Sigmoid colon (tissue), 6 donors: ENCODE measurements at regions not wholly inside any gene's neighbourhood (a gene's known extent, or its start where the extent isn't known, plus 50 kb on each side); places are given as distances from the start of the nearest gene placed in this dataset.
"Not testable (repeated sequence)": the region's sequence is repeated elsewhere in the genome, so short reads cannot be mapped to it uniquely, and the experiment has no call there.

ENCODE experiments used
- DNase-seq: peaks from one replicate; pipeline ENCODE4 v3.0.0-alpha.2; 2019
- H3K27ac ChIP-seq, 4 donors: fragments of 200-600 bp; sonication (generic); one replicate each; pipeline ENCODE4 v1.5.1; 2016 to 2019; ENCODE audit warnings: mild to moderate bottlenecking in 1 of 4
- H3K27me3 ChIP-seq, 3 donors: fragments of 200-600 bp; sonication (generic); one replicate each; pipeline ENCODE4 v1.5.1; 2019; ENCODE audit warnings: mild to moderate bottlenecking in 1 of 3
- H3K36me3 ChIP-seq, 4 donors: fragments of 200-600 bp; sonication (generic); one replicate each; pipeline ENCODE4 v1.5.1; 2016 to 2019
- H3K4me1 ChIP-seq, 4 donors: fragments of 200-600 bp; sonication (generic); one replicate each; pipeline ENCODE4 v1.5.1; 2017 to 2019
- H3K4me3 ChIP-seq, 4 donors: fragments of 200-600 bp; sonication (generic); one replicate each; pipeline ENCODE4 v1.5.1; 2017 to 2019; ENCODE audit warnings: mild to moderate bottlenecking in 2 of 4, moderate library complexity in 1 of 4
- H3K9me3 ChIP-seq, 4 donors: fragments of 200-600 bp in 3 of 4; sonication (generic) in 3 of 4; one replicate each; pipeline versions ENCODE4 v1.5.1 to v1.6.1; 2013 to 2019
- EP300 ChIP-seq, 4 donors: sonication (generic); formaldehyde crosslinking; IDR thresholded peaks; one replicate each; pipeline ENCODE4 v1.6.1; 2017; ENCODE audit warnings: antibody characterized with exemption in 4 of 4
- POLR2A ChIP-seq, 2 donors: fragments of 450-650 bp; IDR thresholded peaks; one replicate each; pipeline ENCODE4 v1.6.1; 2016; ENCODE audit warnings: antibody characterized with exemption in 2 of 2, mild to moderate bottlenecking in 2 of 2, moderate library complexity in 2 of 2
- POLR2AphosphoS5 ChIP-seq, 4 donors: sonication (generic); formaldehyde crosslinking; IDR thresholded peaks; one replicate each; pipeline ENCODE4 v1.6.1; 2017; ENCODE audit warnings: antibody characterized with exemption in 4 of 4
- WGBS, 2 donors: extraction: QIAGEN DNeasy Blood & Tissue Kit; methylation state at CpG; one replicate each; pipeline ENCODE4 v1.1.7; 2013; 5-methylcytosine and 5-hydroxymethylcytosine counted together
- intact Hi-C: fragments of 100-400 bp; cut with DNase I; formaldehyde crosslinking; loops from one replicate; pipeline ENCODE4 v1.15.1; 2023
- TF ChIP-seq, protein P1 (sequence below), 4 experiments: fragments of 450-650 bp in 3 of 4; fragments of 200-600 bp in 1 of 4; IDR thresholded peaks; one replicate each; pipeline ENCODE4 v1.5.1; 2016 to 2019; ENCODE audit warnings: antibody characterized with exemption in 4 of 4, mild to moderate bottlenecking in 3 of 4, moderate library complexity in 2 of 4
- donor health status: healthy with polysubstance abuse.
- donor health status: healthy.

DNA sequence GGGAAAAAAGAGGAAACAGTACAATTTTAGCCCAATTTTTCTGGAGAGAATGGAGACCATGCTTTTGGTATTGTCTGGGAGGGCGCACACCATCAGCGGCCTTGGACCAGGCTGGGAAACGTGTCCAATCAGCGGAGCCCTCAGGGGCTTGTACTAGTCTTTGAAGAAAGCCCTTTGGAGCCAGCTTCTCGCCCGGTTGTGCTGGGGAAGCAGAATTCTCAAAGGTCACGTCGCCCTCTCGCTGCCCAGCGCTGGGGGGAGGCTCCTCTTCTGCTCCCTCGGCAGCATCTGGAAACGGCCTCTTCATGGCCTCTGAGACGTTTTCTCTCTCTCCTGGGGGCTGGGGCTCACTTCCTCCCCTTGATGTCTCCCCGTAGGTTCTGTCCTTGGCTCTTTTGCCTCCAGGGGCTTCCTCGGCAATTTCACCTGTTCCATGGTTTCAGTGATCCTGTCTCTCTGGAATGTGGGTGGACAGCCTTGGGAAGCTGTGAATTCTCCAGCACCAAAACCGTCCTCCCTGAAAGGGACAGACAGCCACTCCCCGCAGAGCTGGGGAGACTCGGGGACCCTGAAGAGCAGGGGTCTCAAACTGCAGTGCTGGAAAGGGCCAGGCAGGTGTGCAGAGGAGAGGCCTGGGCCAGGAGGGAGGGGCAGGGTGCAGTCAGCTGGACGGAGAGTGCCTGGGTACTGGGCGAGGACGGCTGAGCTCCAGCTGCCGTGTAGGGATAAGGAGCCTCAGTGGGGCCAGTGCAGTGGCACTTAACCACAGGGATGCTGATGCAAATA lies 80.2 kb downstream of the RPS6KA4 start:
- no peaks in the 10 kb centered on the region for H3K36me3 ChIP-seq
- DNase-seq = no peak
- 34 to 54% methylated on average over 22 of the region's 22 CpGs for WGBS, 2 donors

DNA sequence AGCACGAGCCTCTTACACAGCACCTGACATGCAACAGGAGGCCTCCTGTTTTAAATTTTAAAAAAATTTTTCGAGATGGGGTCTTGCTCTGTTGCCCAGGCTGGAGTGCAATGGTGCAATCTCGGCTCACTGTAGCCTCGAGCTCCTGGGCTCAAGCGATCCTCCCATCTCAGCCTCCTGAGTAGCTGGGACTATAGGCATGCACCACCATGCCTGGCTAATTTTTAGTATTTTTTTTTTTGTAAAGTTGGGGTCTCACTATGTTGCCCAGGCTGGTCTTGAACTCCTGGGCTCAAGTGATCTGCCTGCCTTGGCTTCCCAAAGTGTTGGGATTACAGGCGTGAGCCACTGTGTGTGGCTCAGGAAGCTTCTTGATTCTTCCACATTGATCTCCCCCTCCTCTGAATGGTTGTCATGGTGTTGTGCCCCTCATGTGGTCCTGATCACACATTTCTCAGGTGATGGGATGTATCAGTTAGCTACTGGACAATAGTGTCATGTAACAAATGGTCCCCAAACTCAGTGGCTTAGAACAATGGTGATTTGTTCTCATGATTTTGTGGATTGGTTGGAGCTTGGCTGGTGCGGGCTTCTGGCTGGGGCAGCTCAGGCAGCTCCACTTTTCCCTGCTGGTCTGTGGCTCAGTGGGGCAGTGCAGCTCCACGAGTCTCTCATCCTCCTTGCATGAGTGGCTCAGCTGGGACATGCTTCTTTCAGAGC lies 81.0 kb downstream of the RPS6KA4 start:
- intact Hi-C loops, H3K27me3 ChIP-seq, H3K36me3 ChIP-seq, H3K4me1 ChIP-seq, H3K27ac ChIP-seq, DNase-seq, H3K9me3 ChIP-seq, H3K4me3 ChIP-seq: not testable (repeated sequence)
- 85 to 88% methylated on average over 8 of the region's 8 CpGs for WGBS, 2 donors

More for the DNA sequence above, 80.2 kb downstream of the RPS6KA4 start:
- intact Hi-C loops = no loop called here
- no peak for TF ChIP-seq POLR2A (IDR thresholded peaks at IDR 0.05)
- no peak for TF ChIP-seq EP300 (IDR thresholded peaks at IDR 0.05)
- TF ChIP-seq, protein P1, sequence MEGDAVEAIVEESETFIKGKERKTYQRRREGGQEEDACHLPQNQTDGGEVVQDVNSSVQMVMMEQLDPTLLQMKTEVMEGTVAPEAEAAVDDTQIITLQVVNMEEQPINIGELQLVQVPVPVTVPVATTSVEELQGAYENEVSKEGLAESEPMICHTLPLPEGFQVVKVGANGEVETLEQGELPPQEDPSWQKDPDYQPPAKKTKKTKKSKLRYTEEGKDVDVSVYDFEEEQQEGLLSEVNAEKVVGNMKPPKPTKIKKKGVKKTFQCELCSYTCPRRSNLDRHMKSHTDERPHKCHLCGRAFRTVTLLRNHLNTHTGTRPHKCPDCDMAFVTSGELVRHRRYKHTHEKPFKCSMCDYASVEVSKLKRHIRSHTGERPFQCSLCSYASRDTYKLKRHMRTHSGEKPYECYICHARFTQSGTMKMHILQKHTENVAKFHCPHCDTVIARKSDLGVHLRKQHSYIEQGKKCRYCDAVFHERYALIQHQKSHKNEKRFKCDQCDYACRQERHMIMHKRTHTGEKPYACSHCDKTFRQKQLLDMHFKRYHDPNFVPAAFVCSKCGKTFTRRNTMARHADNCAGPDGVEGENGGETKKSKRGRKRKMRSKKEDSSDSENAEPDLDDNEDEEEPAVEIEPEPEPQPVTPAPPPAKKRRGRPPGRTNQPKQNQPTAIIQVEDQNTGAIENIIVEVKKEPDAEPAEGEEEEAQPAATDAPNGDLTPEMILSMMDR (IDR thresholded peaks at IDR 0.05) = no peak
- TF ChIP-seq POLR2AphosphoS5 (IDR thresholded peaks at IDR 0.05) = no peak
- Histone ChIP-seq H3K27me3 (peaks cover 0 to 5% (median 0%) of the 10 kb centered on the region in 3 donors), H3K9me3 (no peaks in the 10 kb centered on the region), H3K27ac (no peak overlapping the region), H3K4me1 (no peaks in the 10 kb centered on the region), H3K4me3 (no peak overlapping the region)

DNA sequence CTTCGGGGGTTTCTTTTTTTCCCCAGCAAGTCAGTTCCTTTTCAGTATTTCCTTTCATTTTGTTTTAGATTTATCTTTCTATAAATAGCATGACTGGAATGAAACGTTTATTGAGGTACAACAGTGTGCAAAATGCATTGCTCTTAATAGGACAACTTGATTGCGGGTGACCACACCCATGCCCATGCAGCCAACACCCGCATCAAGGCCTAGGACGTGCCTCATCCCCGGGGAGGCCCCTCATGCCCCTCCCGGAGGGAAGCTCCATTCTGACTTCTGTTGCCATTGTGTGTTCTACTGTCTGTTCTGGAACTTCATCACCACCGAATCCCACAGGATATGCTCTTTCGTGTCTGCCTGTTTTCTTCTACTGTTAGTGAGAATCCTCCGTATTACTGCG lies 82.2 kb downstream of the RPS6KA4 start:
- TF ChIP-seq POLR2AphosphoS5 (IDR thresholded peaks at IDR 0.05) (no peak), EP300 (IDR thresholded peaks at IDR 0.05) (no peak), POLR2A (IDR thresholded peaks at IDR 0.05) (no peak)
- TF ChIP-seq, protein P1 (IDR thresholded peaks at IDR 0.05) = no peak
- WGBS, 2 donors = 46 to 61% methylated on average over 11 of the region's 11 CpGs

DNA sequence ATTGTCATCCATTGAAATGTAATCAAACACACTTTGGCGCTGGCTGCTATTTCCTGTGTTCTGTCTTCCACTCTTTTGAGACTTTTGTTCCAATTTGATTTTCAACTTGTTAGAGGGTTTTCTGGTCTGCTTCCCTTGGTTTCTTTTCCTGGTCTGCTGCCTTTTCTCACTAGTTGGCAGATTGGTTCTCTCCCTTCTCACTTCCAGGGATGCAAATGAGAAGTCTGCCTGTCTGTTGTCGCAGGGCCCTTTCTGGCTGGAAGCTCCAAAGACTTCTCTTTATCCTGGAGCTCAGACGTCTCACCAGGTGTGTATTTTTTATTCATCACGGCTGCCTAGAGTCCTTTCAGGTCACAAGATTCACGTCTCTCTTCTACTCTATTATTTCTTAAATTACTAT lies 84.0 kb downstream of the RPS6KA4 start:
- H3K36me3 ChIP-seq = no peaks in the 10 kb centered on the region

More for the DNA sequence above, 82.2 kb downstream of the RPS6KA4 start:
- intact Hi-C loops = no loop called here
- Histone ChIP-seq H3K4me3 (no peak overlapping the region), H3K9me3 (no peaks in the 10 kb centered on the region), H3K36me3 (no peaks in the 10 kb centered on the region), H3K4me1 (no peaks in the 10 kb centered on the region), H3K27ac (no peak overlapping the region), H3K27me3 (peaks cover 0 to 5% (median 0%) of the 10 kb centered on the region in 3 donors)
- DNase-seq = no peak

More for the DNA sequence above, 84.0 kb downstream of the RPS6KA4 start:
- Histone ChIP-seq H3K27ac (no peak overlapping the region), H3K9me3 (no peaks in the 10 kb centered on the region), H3K4me3 (no peak overlapping the region), H3K4me1 (peaks cover 0 to 6% (median 0%) of the 10 kb centered on the region in 4 donors), H3K27me3 (peaks cover 0 to 5% (median 0%) of the 10 kb centered on the region in 3 donors)
- intact Hi-C loops = no loop called here
- TF ChIP-seq POLR2AphosphoS5 (IDR thresholded peaks at IDR 0.05) = no peak
- TF ChIP-seq POLR2A (IDR thresholded peaks at IDR 0.05) = no peak
- TF ChIP-seq, protein P1 (IDR thresholded peaks at IDR 0.05) = no peak
- no peak for TF ChIP-seq EP300 (IDR thresholded peaks at IDR 0.05)
- peak; percentile 12 for DNase-seq
- WGBS, 2 donors = 67 to 76% methylated on average over 5 of the region's 5 CpGs
